B cell (primary cell): ENCODE measurements at regions not wholly inside any gene's neighbourhood (a gene's known extent, or its start where the extent isn't known, plus 50 kb on each side); places are given as distances from the start of the nearest gene placed in this dataset.

Experiments used
- EZH2 ChIP-seq: IDR thresholded peaks from 2 replicates; pipeline ENCODE4 v1.6.1; 2012; ENCODE audit warnings: borderline replicate concordance, low read depth, mild to moderate bottlenecking, moderate library complexity, low read length; ENCODE audit not compliant: insufficient read depth, poor library complexity, severe bottlenecking
- TF ChIP-seq, protein P1 (sequence below): fragments of 200-600 bp; IDR thresholded peaks from one replicate; pipeline ENCODE4 v1.8.0; 2022; ENCODE audit warnings: antibody characterized with exemption, mild to moderate bottlenecking

DNA sequence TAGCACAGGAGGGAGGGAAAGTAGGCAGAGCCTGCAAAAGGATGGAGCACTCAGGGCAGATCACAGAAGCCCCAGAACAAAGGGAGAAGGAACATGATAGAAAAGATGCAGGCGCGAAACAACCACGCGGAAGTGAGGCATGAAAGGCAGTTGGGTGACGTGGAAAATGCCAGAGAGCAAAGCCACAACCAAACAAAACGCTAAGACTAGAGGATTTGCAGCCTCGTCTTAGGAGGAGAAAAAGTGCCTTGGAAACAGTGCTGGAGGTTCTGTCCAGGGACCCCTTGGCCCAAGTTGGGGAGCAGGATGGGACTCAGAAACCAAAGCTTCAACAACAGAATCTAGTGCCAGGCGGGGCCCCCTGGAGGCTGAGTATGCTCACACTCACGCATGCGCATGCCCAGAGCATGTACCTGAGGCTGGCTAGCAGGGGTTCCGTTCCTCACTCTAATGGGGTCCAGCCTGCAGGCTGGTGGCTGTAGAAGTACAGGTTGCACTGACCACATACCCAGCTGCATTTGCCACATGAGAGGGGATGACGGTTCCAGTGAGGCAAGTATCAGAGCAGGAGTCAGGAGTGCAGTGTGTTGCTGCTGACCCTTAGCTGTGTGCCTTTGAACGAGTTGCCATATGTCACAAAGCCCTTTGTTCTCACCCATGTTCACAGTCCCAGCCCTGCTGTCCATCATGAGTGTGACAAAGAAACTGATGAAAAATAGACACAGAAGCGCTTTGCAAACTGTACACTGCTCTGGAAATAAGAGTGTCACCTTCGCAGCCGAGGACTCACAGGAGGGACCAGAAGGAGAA lies 568.6 kb upstream of the CADM1 start:
- TF ChIP-seq, protein P1, sequence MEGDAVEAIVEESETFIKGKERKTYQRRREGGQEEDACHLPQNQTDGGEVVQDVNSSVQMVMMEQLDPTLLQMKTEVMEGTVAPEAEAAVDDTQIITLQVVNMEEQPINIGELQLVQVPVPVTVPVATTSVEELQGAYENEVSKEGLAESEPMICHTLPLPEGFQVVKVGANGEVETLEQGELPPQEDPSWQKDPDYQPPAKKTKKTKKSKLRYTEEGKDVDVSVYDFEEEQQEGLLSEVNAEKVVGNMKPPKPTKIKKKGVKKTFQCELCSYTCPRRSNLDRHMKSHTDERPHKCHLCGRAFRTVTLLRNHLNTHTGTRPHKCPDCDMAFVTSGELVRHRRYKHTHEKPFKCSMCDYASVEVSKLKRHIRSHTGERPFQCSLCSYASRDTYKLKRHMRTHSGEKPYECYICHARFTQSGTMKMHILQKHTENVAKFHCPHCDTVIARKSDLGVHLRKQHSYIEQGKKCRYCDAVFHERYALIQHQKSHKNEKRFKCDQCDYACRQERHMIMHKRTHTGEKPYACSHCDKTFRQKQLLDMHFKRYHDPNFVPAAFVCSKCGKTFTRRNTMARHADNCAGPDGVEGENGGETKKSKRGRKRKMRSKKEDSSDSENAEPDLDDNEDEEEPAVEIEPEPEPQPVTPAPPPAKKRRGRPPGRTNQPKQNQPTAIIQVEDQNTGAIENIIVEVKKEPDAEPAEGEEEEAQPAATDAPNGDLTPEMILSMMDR: no peak
- no peak for TF ChIP-seq EZH2
